Fibroblast of gingiva (primary cell): ENCODE measurements at regions not wholly inside any gene's neighbourhood (a gene's known extent, or its start where the extent isn't known, plus 50 kb on each side); places are given as distances from the start of the nearest gene placed in this dataset.

Source experiments
- DNase-seq: peaks from one replicate; pipeline ENCODE4 v3.0.0-alpha.2; 2011; ENCODE audit warnings: low read depth

- DNase-seq: no peak
Measured at GRCh38 chr5:125286271-125286670, 539.8 kb upstream of the ZNF608 start.

- no peak for DNase-seq
Measured at GRCh38 chr5:125289606-125290005, 543.2 kb upstream of the ZNF608 start.

GRCh38 chr5:125290935-125291334 lies 544.5 kb upstream of the ZNF608 start:
- no peak for DNase-seq

GRCh38 chr5:125291447-125291846 lies 545.0 kb upstream of the ZNF608 start:
- no peak for DNase-seq

GRCh38 chr5:125293223-125293622 lies 546.8 kb upstream of the ZNF608 start:
- DNase-seq: no peak

- no peak for DNase-seq
Measured at GRCh38 chr5:125293726-125294125, 547.3 kb upstream of the ZNF608 start.

GRCh38 chr5:125294844-125295243 lies 548.4 kb upstream of the ZNF608 start:
- DNase-seq: no peak

- DNase-seq: peak; percentile 19
Measured at GRCh38 chr5:125295405-125295872, 549.0 kb upstream of the ZNF608 start.

GRCh38 chr5:125298258-125298657 lies 551.8 kb upstream of the ZNF608 start:
- DNase-seq: peak; percentile 10

GRCh38 chr5:125298746-125299379 lies 552.4 kb upstream of the ZNF608 start:
- no peak for DNase-seq

GRCh38 chr5:125301711-125302110 lies 555.3 kb upstream of the ZNF608 start:
- DNase-seq: no peak

GRCh38 chr5:125302577-125302976 lies 556.1 kb upstream of the ZNF608 start:
- no peak for DNase-seq

- no peak for DNase-seq
Measured at GRCh38 chr5:125306741-125307140, 560.3 kb upstream of the ZNF608 start.

- DNase-seq: no peak
Measured at GRCh38 chr5:125310749-125311148, 564.3 kb upstream of the ZNF608 start.

GRCh38 chr5:125311743-125312142 lies 565.3 kb upstream of the ZNF608 start:
- DNase-seq: peak; percentile 80

- no peak for DNase-seq
Measured at GRCh38 chr5:125313555-125313954, 567.1 kb upstream of the ZNF608 start.

- no peak for DNase-seq
Measured at GRCh38 chr5:125315306-125315705, 568.9 kb upstream of the ZNF608 start.

- DNase-seq: no peak
Measured at GRCh38 chr5:125316391-125316790, 570.0 kb upstream of the ZNF608 start.

GRCh38 chr5:125316915-125317535 lies 570.6 kb upstream of the ZNF608 start:
- no peak for DNase-seq

- no peak for DNase-seq
Measured at GRCh38 chr5:125317536-125317995, 571.1 kb upstream of the ZNF608 start.

GRCh38 chr5:125321654-125322053 lies 575.2 kb upstream of the ZNF608 start:
- no peak for DNase-seq

- DNase-seq: no peak
Measured at GRCh38 chr5:125323613-125324012, 577.2 kb upstream of the ZNF608 start.

- no peak for DNase-seq
Measured at GRCh38 chr5:125325488-125326149, 579.2 kb upstream of the ZNF608 start.
